RWPE2 (cell line): ENCODE measurements at regions not wholly inside any gene's neighbourhood (a gene's known extent, or its start where the extent isn't known, plus 50 kb on each side); places are given as distances from the start of the nearest gene placed in this dataset.

Source experiments
- ATAC-seq: fragments of 200-7000 bp; cut with Tn5 transposase; 3 replicates; pipeline ENCODE4 v1.9.1; 2021; ENCODE audit warnings: low read depth
- DNase-seq: peaks from one replicate; pipeline ENCODE4 v3.0.0-alpha.2; 2020; ENCODE audit warnings: low spot score
- H3K27ac ChIP-seq: fragments of 450-650 bp; 2 replicates; pipeline ENCODE4 v1.5.1; 2017; ENCODE audit warnings: mild to moderate bottlenecking; ENCODE audit not compliant: poor library complexity, severe bottlenecking
- H3K27me3 ChIP-seq: fragments of 250-450 bp; sonication (Bioruptor Pico); 2 replicates; pipeline ENCODE4 v1.5.1; 2021; ENCODE audit warnings: mild to moderate bottlenecking, moderate library complexity; ENCODE audit not compliant: insufficient read depth, poor library complexity, severe bottlenecking
- H3K36me3 ChIP-seq: fragments of 250-450 bp; sonication (Bioruptor Pico); 2 replicates; pipeline ENCODE4 v1.5.1; 2020; ENCODE audit warnings: low read depth, mild to moderate bottlenecking, moderate library complexity
- H3K4me1 ChIP-seq: fragments of 250-450 bp; sonication (Bioruptor Pico); 2 replicates; pipeline ENCODE4 v1.5.1; 2021; ENCODE audit warnings: mild to moderate bottlenecking, moderate library complexity; ENCODE audit not compliant: insufficient read depth, poor library complexity, severe bottlenecking
- H3K4me3 ChIP-seq: fragments of 250-450 bp; sonication (Bioruptor Pico); 2 replicates; pipeline ENCODE4 v1.5.1; 2021; ENCODE audit warnings: mild to moderate bottlenecking, moderate library complexity; ENCODE audit not compliant: severe bottlenecking
- H3K9me3 ChIP-seq: fragments of 250-450 bp; sonication (Bioruptor Pico); 2 replicates; pipeline ENCODE4 v1.5.1; 2021; ENCODE audit warnings: mild to moderate bottlenecking, moderate library complexity; ENCODE audit not compliant: severe bottlenecking
- CTCF ChIP-seq: fragments of 450-650 bp; IDR thresholded peaks from one replicate; pipeline ENCODE4 v1.5.1; 2017; ENCODE audit warnings: mild to moderate bottlenecking, moderate library complexity; ENCODE audit not compliant: poor library complexity, severe bottlenecking

- no peak for TF ChIP-seq CTCF
- Histone ChIP-seq H3K4me1 (no peaks in the 10 kb centered on the region), H3K27me3 (no peaks in the 10 kb centered on the region), H3K36me3 (no peaks in the 10 kb centered on the region), H3K4me3 (no peak overlapping the region), H3K9me3 (no peaks in the 10 kb centered on the region), H3K27ac (no peak overlapping the region)
- no peak for DNase-seq
- no peak for ATAC-seq
Observed at GRCh38 chr14:38063711-38064320, 143.9 kb upstream of the SSTR1 start.

- Histone ChIP-seq H3K36me3 (no peaks in the 10 kb centered on the region), H3K4me3 (no peak overlapping the region), H3K27me3 (no peaks in the 10 kb centered on the region), H3K4me1 (no peaks in the 10 kb centered on the region), H3K9me3 (no peaks in the 10 kb centered on the region), H3K27ac (no peak overlapping the region)
- ATAC-seq (no peak; the same call in 2 of the 3 replicates), DNase-seq (no peak)
- TF ChIP-seq CTCF: no peak
Observed at GRCh38 chr14:38065106-38065762, 142.5 kb upstream of the SSTR1 start.

GRCh38 chr14:38070061-38070588, 137.6 kb upstream of the SSTR1 start:
- no peak for ATAC-seq
- Histone ChIP-seq H3K9me3 (no peaks in the 10 kb centered on the region), H3K27me3 (no peaks in the 10 kb centered on the region), H3K4me1 (no peaks in the 10 kb centered on the region), H3K4me3 (no peak overlapping the region), H3K27ac (no peak overlapping the region), H3K36me3 (no peaks in the 10 kb centered on the region)
- DNase-seq: no peak
- no peak for TF ChIP-seq CTCF

- no peak overlapping the region for H3K27ac ChIP-seq
- no peak for TF ChIP-seq CTCF
- ATAC-seq: no peak
Observed at GRCh38 chr14:38073641-38074040, 134.1 kb upstream of the SSTR1 start.

GRCh38 chr14:38074081-38074480, 133.6 kb upstream of the SSTR1 start:
- Histone ChIP-seq H3K9me3 (no peaks in the 10 kb centered on the region), H3K4me3 (no peak overlapping the region), H3K36me3 (no peaks in the 10 kb centered on the region), H3K27ac (no peak overlapping the region), H3K27me3 (no peaks in the 10 kb centered on the region), H3K4me1 (peaks cover 5% of the 10 kb centered on the region)
- no peak for TF ChIP-seq CTCF
- ATAC-seq (no peak), DNase-seq (no peak)

More at GRCh38 chr14:38073641-38074040, 134.1 kb upstream of the SSTR1 start:
- no peak for DNase-seq
- Histone ChIP-seq H3K27me3 (no peaks in the 10 kb centered on the region), H3K4me1 (peaks cover under 1% of the 10 kb centered on the region), H3K36me3 (no peaks in the 10 kb centered on the region), H3K9me3 (no peaks in the 10 kb centered on the region), H3K4me3 (no peak overlapping the region)
